OCI-LY1 (cell line): ENCODE measurements at regions not wholly inside any gene's neighbourhood (a gene's known extent, or its start where the extent isn't known, plus 50 kb on each side); places are given as distances from the start of the nearest gene placed in this dataset.

Experiments used
- H2AFZ ChIP-seq: fragments of 200-600 bp; sonication (generic), shearing (Covaris generic); 2 replicates; pipeline ENCODE4 v1.6.0; 2014; ENCODE audit warnings: antibody characterized with exemption, mild to moderate bottlenecking, low read length
- H3F3A ChIP-seq: fragments of 200-600 bp; sonication (generic), shearing (Covaris generic); 2 replicates; pipeline ENCODE4 v1.6.0; 2014; ENCODE audit warnings: mild to moderate bottlenecking, antibody characterized with exemption, low read length, moderate library complexity; ENCODE audit not compliant: insufficient read depth
- H3K27ac ChIP-seq: fragments of 200-600 bp; sonication (generic); 2 replicates; pipeline ENCODE4 v1.5.1; 2014; ENCODE audit warnings: low read length, mixed run types, mild to moderate bottlenecking, low read depth; ENCODE audit not compliant: poor library complexity, severe bottlenecking
- H3K27me3 ChIP-seq: fragments of 200-600 bp; sonication (generic); 2 replicates; pipeline ENCODE4 v1.6.0; 2014; ENCODE audit warnings: antibody characterized with exemption, mild to moderate bottlenecking, low read length, moderate library complexity; ENCODE audit not compliant: insufficient read depth
- H3K36me3 ChIP-seq: fragments of 200-600 bp; sonication (generic); 2 replicates; pipeline ENCODE4 v1.6.1; 2014; ENCODE audit warnings: mild to moderate bottlenecking, antibody characterized with exemption, low read length, moderate library complexity, mixed read lengths; ENCODE audit not compliant: insufficient read depth
- H3K4me1 ChIP-seq: fragments of 200-600 bp; sonication (generic); 2 replicates; pipeline ENCODE4 v1.5.1; 2014; ENCODE audit warnings: mild to moderate bottlenecking, low read length, moderate library complexity; ENCODE audit not compliant: insufficient read depth, severe bottlenecking
- H3K4me2 ChIP-seq: fragments of 200-600 bp; sonication (generic), shearing (Covaris generic); 2 replicates; pipeline ENCODE4 v1.6.1; 2014; ENCODE audit warnings: low read length
- H3K4me3 ChIP-seq: fragments of 200-600 bp; sonication (generic); 2 replicates; pipeline ENCODE4 v1.5.1; 2014; ENCODE audit warnings: low read length, low read depth, mild to moderate bottlenecking, mixed read lengths; ENCODE audit not compliant: poor library complexity, severe bottlenecking
- H3K79me2 ChIP-seq: fragments of 200-600 bp; shearing (Covaris generic); 2 replicates; pipeline ENCODE4 v1.6.1; 2016; ENCODE audit warnings: mixed run types, low read length, mixed read lengths; ENCODE audit not compliant: insufficient read depth
- H3K9ac ChIP-seq: fragments of 200-600 bp; sonication (generic), shearing (Covaris generic); 2 replicates; pipeline ENCODE4 v1.6.1; 2014; ENCODE audit warnings: mild to moderate bottlenecking, low read length, mixed read lengths
- H3K9me2 ChIP-seq: fragments of 200-600 bp; sonication (generic), shearing (Covaris generic); 2 replicates; pipeline ENCODE4 v1.6.1; 2014; ENCODE audit warnings: low read depth, mild to moderate bottlenecking, low read length, mixed read lengths
- H3K9me3 ChIP-seq: fragments of 200-600 bp; shearing (Covaris generic); 2 replicates; pipeline ENCODE4 v1.6.1; 2014; ENCODE audit warnings: low read length, mixed read lengths
- H4K20me1 ChIP-seq: fragments of 200-600 bp; sonication (generic), shearing (Covaris generic); 2 replicates; pipeline ENCODE4 v1.6.0; 2016; ENCODE audit warnings: mild to moderate bottlenecking, low read length; ENCODE audit not compliant: insufficient read depth
- EZH2 ChIP-seq: fragments of 200-600 bp; sonication (generic), shearing (Covaris generic); IDR thresholded peaks from 2 replicates; pipeline ENCODE4 v1.8.0; 2017; ENCODE audit warnings: borderline replicate concordance, mixed run types, mild to moderate bottlenecking, antibody characterized with exemption, low read length, moderate library complexity, mixed read lengths
- TF ChIP-seq, protein P1 (sequence below): fragments of 200-600 bp; sonication (generic), shearing (Covaris generic); IDR thresholded peaks from 2 replicates; pipeline ENCODE4 v1.5.1; 2017; ENCODE audit warnings: mild to moderate bottlenecking, antibody characterized with exemption, low read length, moderate library complexity, mixed read lengths

DNA sequence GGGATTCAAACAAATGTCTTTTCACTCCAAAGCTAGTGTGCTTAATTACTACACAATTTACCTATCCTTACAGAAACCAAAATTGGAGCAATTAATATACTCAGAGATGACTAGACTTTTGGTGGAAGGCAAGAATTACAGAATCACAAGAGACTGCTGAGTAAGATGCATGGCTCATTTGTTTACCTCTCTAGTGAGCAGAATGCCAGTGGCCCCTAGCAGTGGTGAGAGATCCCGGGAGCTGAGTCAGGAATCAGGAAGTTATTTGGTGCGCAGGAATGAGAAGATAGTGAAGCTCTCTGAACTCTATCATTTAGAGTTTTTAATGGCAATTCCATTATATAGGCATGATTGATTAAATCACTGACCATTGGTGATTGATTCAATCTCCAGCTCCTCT is 188.9 kb upstream of the SESN3 start:
- H3K4me2 ChIP-seq: no peak overlapping the region
- no peak overlapping the region for H3K9ac ChIP-seq
- H4K20me1 ChIP-seq: no peaks in the 10 kb centered on the region
- no peaks in the 10 kb centered on the region for H3K9me3 ChIP-seq
- TF ChIP-seq EZH2: no peak
- TF ChIP-seq, protein P1, sequence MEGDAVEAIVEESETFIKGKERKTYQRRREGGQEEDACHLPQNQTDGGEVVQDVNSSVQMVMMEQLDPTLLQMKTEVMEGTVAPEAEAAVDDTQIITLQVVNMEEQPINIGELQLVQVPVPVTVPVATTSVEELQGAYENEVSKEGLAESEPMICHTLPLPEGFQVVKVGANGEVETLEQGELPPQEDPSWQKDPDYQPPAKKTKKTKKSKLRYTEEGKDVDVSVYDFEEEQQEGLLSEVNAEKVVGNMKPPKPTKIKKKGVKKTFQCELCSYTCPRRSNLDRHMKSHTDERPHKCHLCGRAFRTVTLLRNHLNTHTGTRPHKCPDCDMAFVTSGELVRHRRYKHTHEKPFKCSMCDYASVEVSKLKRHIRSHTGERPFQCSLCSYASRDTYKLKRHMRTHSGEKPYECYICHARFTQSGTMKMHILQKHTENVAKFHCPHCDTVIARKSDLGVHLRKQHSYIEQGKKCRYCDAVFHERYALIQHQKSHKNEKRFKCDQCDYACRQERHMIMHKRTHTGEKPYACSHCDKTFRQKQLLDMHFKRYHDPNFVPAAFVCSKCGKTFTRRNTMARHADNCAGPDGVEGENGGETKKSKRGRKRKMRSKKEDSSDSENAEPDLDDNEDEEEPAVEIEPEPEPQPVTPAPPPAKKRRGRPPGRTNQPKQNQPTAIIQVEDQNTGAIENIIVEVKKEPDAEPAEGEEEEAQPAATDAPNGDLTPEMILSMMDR: no peak
- no peak overlapping the region for H2AFZ ChIP-seq
- H3F3A ChIP-seq: no peaks in the 10 kb centered on the region
- H3K79me2 ChIP-seq: no peaks in the 10 kb centered on the region
- H3K27ac ChIP-seq: no peak overlapping the region
- no peaks in the 10 kb centered on the region for H3K27me3 ChIP-seq
- H3K4me3 ChIP-seq: no peak overlapping the region
- H3K36me3 ChIP-seq: no peaks in the 10 kb centered on the region
- no peaks in the 10 kb centered on the region for H3K4me1 ChIP-seq
- H3K9me2 ChIP-seq: no peaks in the 10 kb centered on the region

DNA sequence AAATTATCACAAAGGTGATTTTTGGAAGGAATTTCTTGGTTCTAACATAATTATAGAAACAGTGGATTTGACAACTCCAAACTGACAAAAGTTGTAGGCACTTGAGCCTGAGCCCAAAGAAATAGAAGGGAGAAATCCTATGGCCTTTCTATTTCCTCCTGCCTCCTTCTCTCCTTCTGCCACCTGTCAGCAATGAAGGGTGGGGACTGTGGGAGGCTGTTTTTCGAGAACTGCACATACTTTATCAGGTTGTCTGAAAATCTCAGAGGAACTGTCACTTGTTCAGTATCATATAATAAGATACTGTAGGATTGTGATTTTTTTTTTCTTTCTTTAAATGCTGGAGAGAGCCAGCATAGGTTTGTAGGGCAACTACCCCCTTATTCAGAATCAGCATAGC is 187.9 kb upstream of the SESN3 start:
- no peaks in the 10 kb centered on the region for H3K9me3 ChIP-seq
- H3K9me2 ChIP-seq: no peaks in the 10 kb centered on the region
- H3F3A ChIP-seq: no peaks in the 10 kb centered on the region
- no peak overlapping the region for H3K4me2 ChIP-seq
- no peaks in the 10 kb centered on the region for H3K27me3 ChIP-seq
- no peak overlapping the region for H2AFZ ChIP-seq
- no peak overlapping the region for H3K9ac ChIP-seq
- no peaks in the 10 kb centered on the region for H3K36me3 ChIP-seq
- no peak for TF ChIP-seq EZH2
- TF ChIP-seq, protein P1: no peak
- no peak overlapping the region for H3K27ac ChIP-seq
- no peaks in the 10 kb centered on the region for H3K79me2 ChIP-seq
- no peaks in the 10 kb centered on the region for H3K4me1 ChIP-seq
- no peak overlapping the region for H3K4me3 ChIP-seq
- H4K20me1 ChIP-seq: no peaks in the 10 kb centered on the region

DNA sequence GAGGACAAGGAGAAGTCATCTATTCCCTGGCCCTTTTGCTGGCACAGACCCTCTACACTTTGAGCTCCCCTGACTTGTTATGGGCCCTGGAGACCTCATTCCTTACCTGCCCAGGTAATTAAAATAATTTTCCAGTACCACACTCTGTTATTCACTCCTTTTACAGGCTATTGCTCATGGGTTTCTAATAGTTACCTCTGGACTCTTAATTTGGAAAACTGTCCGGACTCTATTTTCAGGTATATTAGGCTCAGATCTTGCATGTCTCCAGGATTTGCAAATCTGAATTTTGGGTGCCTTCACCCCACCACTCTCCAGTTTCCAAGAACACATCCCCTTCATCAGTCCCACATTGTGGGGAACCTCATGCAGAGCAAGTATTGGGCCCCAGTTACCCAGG is 186.8 kb upstream of the SESN3 start:
- Histone ChIP-seq H3K4me2 (no peak overlapping the region), H3K9me2 (no peaks in the 10 kb centered on the region), H4K20me1 (no peaks in the 10 kb centered on the region), H2AFZ (no peak overlapping the region), H3F3A (no peaks in the 10 kb centered on the region), H3K79me2 (no peaks in the 10 kb centered on the region), H3K27ac (no peak overlapping the region), H3K4me1 (no peaks in the 10 kb centered on the region), H3K9ac (no peak overlapping the region), H3K9me3 (no peaks in the 10 kb centered on the region), H3K27me3 (no peaks in the 10 kb centered on the region), H3K36me3 (no peaks in the 10 kb centered on the region), H3K4me3 (no peak overlapping the region)
- TF ChIP-seq, protein P1: no peak
- no peak for TF ChIP-seq EZH2
